ENCODE measurements at regions not wholly inside any gene's neighbourhood (a gene's known extent, or its start where the extent isn't known, plus 50 kb on each side); places are given as distances from the start of the nearest gene placed in this dataset.

GRCh38 chr10:47143473-47143872 is 156.5 kb upstream of the GDF10 start:
- no peak for DNase-seq (ENCODE audit: low read depth in 2 of 2)

DNA sequence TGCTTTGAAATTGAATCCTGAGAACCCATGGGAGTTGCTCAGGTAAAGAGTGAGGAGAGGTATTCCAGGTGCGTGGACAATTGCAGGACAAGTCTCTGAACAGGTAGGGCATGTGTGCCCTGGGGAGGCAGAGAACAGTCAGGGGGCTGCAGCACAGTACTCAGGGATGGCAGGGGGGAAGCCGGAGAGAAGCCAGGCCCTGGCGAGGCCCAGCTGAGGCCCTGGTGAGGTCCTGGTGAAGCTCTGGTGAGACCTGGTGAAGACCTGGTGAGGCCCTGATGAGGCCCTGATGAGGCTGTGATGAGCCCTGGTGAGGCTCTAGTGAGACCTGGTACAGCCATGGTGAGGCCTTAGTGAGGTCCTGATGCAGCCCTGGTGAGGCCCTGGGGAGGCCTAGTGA is 155.5 kb upstream of the GDF10 start:
- no peak for DNase-seq (ENCODE audit: low read depth in 2 of 2)

GRCh38 chr10:47145290-47145934 is 154.6 kb upstream of the GDF10 start:
- no peak for DNase-seq (ENCODE audit: low read depth in 2 of 2)

DNA sequence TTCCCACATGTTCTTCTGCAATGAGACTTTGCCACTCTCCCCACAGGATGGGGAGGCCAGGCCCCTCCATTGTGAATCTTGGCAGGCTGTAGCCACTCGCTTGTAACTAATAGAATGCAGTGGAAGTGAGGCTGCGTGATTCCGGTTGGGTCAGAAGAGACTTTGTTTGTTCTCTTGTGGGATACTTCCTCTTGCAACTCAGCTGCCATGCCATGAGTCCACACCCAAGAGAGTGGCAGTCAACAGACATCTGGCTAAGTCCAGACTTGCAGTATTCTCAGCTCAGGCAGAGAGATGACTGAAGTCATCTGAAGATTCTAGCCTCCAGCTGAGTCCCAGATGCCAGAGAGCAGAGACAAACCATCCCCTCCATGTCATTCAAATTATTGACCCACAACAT is 153.4 kb upstream of the GDF10 start:
- no peak for DNase-seq (ENCODE audit: low read depth in 2 of 2)

- no peak for DNase-seq (ENCODE audit: low read depth in 2 of 2)
Observed at GRCh38 chr10:47147186-47147585, 152.8 kb upstream of the GDF10 start.

- DNase-seq (ENCODE audit: low read depth in 2 of 2), result no peak
Observed at GRCh38 chr10:47150581-47150980, 149.4 kb upstream of the GDF10 start.

GRCh38 chr10:47151920-47152319 is 148.1 kb upstream of the GDF10 start:
- no peak for DNase-seq (ENCODE audit: low read depth in 2 of 2)

DNA sequence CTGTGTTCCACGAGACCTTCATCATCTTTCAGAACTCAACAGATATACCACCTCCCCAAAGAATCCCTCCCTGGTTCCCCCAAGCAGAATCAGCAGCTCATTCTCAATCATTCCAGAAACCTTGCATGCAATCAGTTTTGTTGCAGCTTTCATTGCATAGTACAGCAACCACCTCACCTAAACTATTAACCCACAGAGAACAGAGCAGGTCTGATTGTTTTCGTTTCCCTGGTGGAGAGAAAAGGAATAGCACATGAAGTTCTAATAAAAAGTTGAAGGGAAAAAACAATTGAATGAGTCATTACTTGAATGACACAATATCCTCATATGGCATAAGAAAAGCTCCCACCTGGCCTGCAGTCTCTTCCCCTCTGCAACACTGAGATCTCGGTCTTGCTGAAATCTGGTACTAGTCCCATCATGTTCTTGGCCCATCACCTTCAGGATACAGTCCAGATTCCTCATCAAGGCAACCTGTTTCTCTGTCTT is 147.1 kb upstream of the GDF10 start:
- no peak for DNase-seq (ENCODE audit: low read depth in 2 of 2)

DNA sequence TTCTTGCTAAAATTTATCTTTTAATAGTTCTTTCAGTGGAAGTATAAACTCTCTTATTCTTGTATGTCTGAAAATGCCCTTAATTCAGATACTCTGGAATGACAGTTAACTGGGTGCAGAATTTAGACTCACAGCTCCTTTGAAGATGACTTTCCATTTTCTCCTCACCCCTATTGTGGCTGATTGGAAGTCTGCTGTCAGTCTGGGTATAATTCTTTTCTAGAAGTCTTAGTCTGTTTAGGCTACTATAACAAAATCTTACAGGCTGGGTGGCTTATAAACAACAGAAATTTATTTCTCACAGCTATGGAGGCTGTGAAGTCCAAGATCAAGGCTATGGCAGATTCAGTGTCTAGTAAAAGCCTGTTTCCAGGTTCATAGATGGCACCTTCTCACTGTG is 145.2 kb upstream of the GDF10 start:
- no peak for DNase-seq (ENCODE audit: low read depth in 2 of 2)

DNA sequence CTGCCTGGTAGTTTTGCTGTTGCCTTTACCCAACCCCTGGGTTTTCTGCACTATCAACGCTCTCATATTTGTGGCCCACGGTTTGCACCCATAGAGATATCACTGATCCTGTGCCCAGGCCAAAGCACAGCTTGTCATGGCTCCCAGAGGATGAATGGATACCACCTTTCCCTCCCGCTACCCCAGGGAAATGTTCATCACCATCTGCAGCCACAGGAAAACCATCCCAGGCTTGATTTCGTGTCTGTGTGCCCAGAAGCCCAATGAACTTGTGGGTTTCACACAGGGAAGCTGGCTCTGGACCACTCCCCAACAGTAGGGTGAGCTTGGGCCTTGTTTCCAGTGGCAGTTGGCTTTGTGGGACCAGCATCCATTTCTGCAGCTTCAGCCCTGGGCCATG is 143.1 kb upstream of the GDF10 start:
- no peak for DNase-seq (ENCODE audit: low read depth in 2 of 2)

DNA sequence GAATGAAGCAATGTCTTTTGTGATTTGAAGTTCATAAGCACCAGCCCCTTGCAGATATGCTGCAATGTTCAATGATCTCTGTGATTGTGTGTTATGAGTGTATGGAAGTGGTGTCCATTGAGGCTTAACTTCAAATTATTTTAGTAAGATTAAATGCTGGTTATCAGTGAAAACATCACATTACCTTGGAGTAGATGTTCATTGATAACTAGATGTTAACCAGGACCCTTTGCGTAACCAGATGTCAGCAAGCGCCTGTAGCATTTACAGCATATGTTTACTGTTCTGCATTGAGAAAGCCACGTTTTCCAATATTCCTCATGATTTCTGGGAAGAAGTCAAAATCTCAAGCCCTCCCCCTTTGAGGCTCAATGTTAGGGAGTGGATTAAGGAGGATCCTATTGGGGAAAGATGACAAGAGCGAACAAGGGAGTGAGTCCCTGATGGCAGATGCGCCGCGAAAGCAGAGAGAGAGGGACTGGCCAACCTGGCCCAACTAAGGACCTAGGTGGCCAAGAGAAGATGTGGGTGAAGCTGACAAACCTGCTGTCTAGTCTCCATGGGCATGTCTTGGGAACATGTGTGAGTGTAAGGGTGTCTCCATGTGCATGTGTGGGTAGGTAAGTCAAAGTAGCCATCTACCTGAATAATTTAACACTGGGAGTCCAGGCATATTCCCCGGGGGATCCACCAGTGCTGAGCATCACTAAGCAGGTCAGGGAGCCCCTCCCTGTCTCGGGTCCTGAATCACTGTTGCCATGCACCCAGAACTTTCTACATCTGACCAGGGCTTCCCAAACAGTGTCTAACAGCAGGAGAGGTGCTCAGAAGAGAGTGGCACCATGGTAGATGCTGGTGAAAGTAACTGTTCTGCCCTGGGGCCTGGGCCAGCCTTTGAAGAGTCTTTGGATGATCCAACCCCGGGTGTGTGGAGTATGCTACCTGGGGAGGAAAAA is 141.6 kb upstream of the GDF10 start:
- DNase-seq (ENCODE audit: low read depth in 2 of 2), result no peak

GRCh38 chr10:47159361-47160260 is 140.4 kb upstream of the GDF10 start:
- no peak for DNase-seq (ENCODE audit: low read depth in 2 of 2)

DNA sequence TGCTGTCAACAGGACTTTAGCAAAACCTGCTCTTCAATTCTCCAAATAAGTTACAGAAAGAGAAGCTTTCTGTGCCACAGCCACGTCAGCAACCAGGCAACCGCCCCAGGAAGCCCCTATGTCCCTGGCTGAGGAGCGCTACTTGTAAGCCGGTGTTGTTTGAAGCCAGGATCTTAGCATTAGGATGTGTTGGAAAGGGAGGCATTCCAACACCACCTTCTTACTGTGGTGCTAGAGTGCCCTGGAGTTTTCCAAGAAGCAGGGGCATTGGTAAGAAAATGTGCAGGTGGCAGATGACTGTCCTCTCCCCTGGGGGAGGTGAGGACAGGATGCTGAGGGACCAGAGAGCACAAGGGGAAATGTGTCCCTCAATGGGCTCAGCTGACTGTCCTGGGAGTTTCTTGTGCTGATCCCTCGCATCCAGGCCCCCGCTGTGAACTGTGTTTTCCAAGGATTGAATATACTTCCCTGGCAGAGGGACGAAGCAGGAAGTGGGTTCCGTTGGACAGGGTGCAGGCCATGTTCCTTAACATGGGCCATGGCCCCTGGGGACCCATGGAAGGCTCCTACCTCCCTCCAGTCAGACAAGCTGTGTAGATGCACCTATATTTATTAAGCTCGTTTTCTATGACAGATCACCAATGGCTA is 139.6 kb upstream of the GDF10 start:
- no peak for DNase-seq (ENCODE audit: low read depth in 2 of 2)

DNA sequence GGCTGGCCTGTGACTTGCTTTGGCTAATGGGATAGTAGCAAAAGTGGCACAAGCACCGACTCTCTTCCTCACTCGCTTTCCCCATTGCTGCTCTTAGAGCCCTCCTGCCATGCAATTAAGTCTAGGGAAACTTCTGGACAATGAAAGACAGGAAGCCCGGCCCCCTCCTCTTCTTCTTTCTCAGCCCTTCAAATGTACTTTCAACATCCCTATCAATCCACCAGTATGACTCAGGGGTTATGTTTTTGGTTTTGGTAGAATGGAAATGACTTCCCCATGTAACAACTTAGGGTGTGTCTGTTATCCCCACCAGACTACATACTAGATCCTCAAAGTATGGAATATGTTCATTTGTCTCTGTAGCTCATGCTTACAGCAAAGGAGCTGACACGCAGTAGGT is 139.0 kb upstream of the GDF10 start:
- no peak for DNase-seq (ENCODE audit: low read depth in 2 of 2)

- DNase-seq (ENCODE audit: low read depth in 2 of 2), result no peak
Observed at GRCh38 chr10:47161465-47161864, 138.5 kb upstream of the GDF10 start.

- DNase-seq (ENCODE audit: low read depth in 2 of 2), result no peak
Observed at GRCh38 chr10:47164126-47164799, 135.7 kb upstream of the GDF10 start.

GRCh38 chr10:47164800-47165128 is 135.2 kb upstream of the GDF10 start:
- no peak for DNase-seq (ENCODE audit: low read depth in 2 of 2)

DNA sequence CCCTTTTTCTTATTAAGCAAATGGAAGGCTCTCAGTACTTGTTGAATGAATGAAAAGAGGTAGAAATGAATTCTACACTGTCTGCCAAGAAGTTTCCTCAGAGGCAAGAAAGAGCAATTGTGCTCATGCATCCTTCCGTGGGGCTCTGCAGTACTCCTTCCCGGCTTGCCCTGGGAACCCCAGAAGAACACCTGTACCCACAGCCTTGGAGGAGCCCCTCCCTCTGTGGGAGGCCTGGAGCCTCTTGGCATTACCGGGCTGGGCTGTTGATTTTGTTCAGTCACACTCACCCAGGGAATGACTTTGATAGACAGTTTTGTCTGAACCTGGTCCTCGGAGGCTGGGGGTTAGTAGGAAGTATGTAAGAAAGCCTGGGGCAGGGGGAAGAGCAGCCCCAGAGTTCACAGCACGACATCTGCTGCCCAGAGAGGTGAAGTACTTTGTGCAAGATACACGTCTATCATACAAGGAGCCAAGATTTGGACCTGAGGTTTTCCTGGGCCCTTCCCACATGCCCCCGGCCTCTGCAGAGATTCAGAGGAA is 134.8 kb upstream of the GDF10 start:
- no peak for DNase-seq (ENCODE audit: low read depth in 2 of 2)

DNA sequence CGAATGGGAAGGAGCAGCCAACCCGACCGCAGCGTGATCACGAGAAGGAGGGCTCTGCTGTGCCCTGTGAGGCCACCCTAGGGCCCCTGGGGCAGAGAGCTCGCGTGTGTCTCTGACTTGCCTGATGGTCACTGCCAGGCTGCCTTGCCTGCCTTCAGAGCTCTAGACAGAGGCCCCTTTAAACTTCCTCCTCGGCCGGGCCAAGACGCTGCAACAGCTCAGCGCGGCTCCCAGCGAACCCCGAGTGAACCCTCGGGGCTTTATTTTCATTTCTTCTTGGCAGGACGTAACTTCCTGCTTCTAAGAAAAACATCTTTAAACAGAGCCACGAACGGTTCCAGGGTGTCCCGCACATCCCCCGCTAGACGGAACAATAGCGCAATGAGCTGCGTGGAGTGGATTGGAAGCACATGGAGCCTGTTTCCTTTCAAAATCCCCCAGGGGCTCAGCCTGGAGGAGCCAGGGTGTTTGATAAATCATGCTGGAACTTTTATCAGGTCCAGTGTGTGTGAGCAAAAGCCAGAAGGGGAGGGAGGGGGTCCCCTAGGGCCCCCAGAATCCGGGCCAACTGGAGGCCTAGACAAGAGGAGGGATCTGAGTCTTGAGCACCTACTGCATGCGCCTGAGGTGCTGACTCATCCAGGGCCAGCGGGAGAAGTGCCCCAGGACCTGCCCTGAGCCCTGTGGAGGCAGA is 134.1 kb upstream of the GDF10 start:
- DNase-seq (ENCODE audit: low read depth in 2 of 2), result no peak

- no peak for DNase-seq (ENCODE audit: low read depth in 2 of 2)
Observed at GRCh38 chr10:47166405-47166777, 133.6 kb upstream of the GDF10 start.
